Loucy (cell line): ENCODE measurements at regions not wholly inside any gene's neighbourhood (a gene's known extent, or its start where the extent isn't known, plus 50 kb on each side); places are given as distances from the start of the nearest gene placed in this dataset.

ENCODE experiments used
- EZH2phosphoT487 ChIP-seq: fragments of 200-600 bp; IDR thresholded peaks from 2 replicates; pipeline ENCODE4 v1.6.1; 2018; ENCODE audit warnings: antibody characterized with exemption, mild to moderate bottlenecking, moderate library complexity, borderline replicate concordance
- TF ChIP-seq, protein P1 (sequence below): fragments of 200-600 bp; sonication (generic); conservative IDR thresholded peaks from 2 replicates; pipeline ENCODE4 v1.5.1; 2014; ENCODE audit warnings: mild to moderate bottlenecking, antibody characterized with exemption, low read length

- TF ChIP-seq, protein P1, sequence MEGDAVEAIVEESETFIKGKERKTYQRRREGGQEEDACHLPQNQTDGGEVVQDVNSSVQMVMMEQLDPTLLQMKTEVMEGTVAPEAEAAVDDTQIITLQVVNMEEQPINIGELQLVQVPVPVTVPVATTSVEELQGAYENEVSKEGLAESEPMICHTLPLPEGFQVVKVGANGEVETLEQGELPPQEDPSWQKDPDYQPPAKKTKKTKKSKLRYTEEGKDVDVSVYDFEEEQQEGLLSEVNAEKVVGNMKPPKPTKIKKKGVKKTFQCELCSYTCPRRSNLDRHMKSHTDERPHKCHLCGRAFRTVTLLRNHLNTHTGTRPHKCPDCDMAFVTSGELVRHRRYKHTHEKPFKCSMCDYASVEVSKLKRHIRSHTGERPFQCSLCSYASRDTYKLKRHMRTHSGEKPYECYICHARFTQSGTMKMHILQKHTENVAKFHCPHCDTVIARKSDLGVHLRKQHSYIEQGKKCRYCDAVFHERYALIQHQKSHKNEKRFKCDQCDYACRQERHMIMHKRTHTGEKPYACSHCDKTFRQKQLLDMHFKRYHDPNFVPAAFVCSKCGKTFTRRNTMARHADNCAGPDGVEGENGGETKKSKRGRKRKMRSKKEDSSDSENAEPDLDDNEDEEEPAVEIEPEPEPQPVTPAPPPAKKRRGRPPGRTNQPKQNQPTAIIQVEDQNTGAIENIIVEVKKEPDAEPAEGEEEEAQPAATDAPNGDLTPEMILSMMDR, result no peak
- no peak for TF ChIP-seq EZH2phosphoT487
These were observed 187.8 kb upstream of the ISX start for GRCh38 chr22:34878171-34878570.
